ENCODE measurements at regions not wholly inside any gene's neighbourhood (a gene's known extent, or its start where the extent isn't known, plus 50 kb on each side); places are given as distances from the start of the nearest gene placed in this dataset.

GRCh38 chr1:90371448-90371813 is 345.7 kb downstream of the BARHL2 start:
- TF ChIP-seq CTCF (conservative IDR thresholded peaks at IDR 0.05; ENCODE audit: low read depth in 2 of 2) (no peak), EZH2 (IDR thresholded peaks at IDR 0.05; ENCODE audit: low read depth, unreplicated experiment) (no peak)

Measured in GM23338 (cell line).